NCI-H1105 (cell line): ENCODE measurements at regions not wholly inside any gene's neighbourhood (a gene's known extent, or its start where the extent isn't known, plus 50 kb on each side); places are given as distances from the start of the nearest gene placed in this dataset.

Experiments
- DNase-seq: peaks from one replicate; lab custom pipeline; 2025; lab: John Stamatoyannopoulos, UW

GRCh38 chr9:115733318-115734110 is 420.1 kb upstream of the PAPPA start:
- no peak for DNase-seq

DNA sequence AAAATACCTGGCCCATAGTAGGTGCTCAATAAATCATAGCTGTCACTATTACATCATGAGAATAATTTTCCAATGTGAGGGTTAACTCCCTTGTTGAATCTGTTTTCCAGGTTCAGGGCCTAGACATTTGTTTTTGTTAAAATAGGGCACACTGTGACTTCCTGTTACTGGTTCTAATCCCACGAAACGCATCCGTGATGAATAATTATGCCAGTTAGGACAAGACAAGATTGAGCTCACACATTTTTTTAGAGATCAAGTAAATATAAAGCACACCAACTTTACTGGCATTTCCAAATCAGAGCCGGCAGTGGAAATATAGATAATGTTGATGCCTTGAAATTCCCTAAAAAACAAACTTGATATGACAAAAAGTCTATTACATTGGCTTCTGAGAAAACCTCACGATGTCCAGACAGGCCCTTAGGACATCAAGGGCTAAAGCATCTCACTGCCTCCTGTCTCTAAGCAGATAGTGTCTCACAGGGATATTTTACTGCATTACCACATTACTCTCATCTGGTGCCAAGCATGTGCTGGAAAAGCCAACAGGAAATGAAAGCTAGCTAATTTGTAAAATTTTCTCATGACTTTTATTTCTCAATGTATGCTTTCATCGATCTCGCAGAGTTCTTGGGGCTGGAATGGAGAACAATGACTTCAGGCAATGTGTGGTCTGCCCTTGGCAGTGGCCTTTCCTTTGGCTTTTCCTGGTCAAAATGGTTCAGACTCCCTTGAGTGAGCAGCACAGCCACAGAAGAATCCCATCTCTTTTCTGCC is 414.3 kb upstream of the PAPPA start:
- no peak for DNase-seq

GRCh38 chr9:115740986-115741385 is 412.6 kb upstream of the PAPPA start:
- DNase-seq: no peak

- DNase-seq: no peak
These were observed 409.6 kb upstream of the PAPPA start for GRCh38 chr9:115743709-115744605.

- DNase-seq: no peak
These were observed 407.1 kb upstream of the PAPPA start for GRCh38 chr9:115746496-115746895.

- no peak for DNase-seq
These were observed 405.9 kb upstream of the PAPPA start for GRCh38 chr9:115747731-115748130.

- DNase-seq: no peak
These were observed 396.9 kb upstream of the PAPPA start for GRCh38 chr9:115756736-115757135.

- DNase-seq: no peak
These were observed 396.1 kb upstream of the PAPPA start for GRCh38 chr9:115757461-115757860.

- no peak for DNase-seq
These were observed 395.1 kb upstream of the PAPPA start for GRCh38 chr9:115758441-115758840.

DNA sequence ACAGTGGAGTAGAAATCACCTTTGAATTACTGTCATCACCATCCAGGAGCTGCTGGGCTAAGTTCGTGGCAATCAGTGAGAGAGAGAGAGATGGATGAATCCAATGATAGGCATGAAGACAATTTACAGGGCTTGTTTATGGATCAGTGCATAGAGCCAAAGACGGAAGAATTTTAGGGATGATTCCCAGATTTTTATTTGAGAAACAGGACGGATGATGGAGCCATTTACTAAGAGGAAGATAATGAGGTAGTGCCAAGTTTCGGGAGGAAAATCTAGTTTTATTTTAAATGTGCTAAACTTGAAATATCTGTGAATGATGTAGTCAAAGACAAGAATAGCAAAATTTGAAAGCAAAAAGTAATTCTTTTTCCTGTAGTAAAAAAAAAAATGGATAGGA is 394.2 kb upstream of the PAPPA start:
- DNase-seq: no peak

DNA sequence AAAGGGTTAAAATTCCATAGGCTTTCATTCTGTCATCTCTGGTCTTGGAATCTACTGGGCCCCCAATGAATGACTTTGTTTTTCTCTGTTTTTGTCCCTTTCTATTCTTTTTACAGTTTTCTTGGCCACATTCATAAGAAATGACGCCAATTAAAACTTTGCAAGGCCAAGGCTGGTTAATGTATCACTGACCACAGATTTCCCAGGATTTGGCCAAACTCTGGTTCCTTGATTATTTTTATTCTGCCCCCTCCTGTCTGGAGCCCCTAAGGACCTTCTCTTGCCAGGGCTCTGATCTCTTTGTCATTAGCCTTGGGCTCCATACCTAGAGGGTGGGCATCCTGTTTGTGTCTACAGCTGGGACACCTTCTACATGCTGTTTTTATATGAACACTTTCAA is 388.9 kb upstream of the PAPPA start:
- no peak for DNase-seq

GRCh38 chr9:115765060-115765459 is 388.5 kb upstream of the PAPPA start:
- no peak for DNase-seq

- no peak for DNase-seq
These were observed 387.1 kb upstream of the PAPPA start for GRCh38 chr9:115766370-115766955.

- DNase-seq: no peak
These were observed 383.1 kb upstream of the PAPPA start for GRCh38 chr9:115770521-115770920.

GRCh38 chr9:115775659-115776058 is 377.9 kb upstream of the PAPPA start:
- no peak for DNase-seq

DNA sequence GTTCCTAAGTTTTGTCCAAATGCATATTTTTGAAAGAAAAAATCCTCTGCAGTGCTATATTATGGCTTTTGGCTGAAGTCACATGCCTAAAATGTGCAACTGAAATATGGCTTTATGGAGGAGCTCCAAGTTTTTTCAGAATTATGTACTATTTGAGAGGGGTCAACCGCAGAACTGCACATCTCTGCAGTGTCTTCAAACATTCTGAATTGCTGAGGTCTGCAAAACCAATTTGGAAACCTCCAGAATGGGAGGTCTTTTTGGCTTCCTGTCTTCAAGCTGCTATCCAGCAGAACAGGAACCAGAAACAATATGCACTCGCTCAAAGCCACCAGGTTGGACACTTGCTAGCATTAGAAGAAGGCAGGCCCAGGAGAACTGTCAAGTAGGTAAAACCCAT is 376.0 kb upstream of the PAPPA start:
- DNase-seq: no peak

- DNase-seq: no peak
These were observed 372.4 kb upstream of the PAPPA start for GRCh38 chr9:115781070-115781736.

GRCh38 chr9:115786321-115786720 is 367.3 kb upstream of the PAPPA start:
- no peak for DNase-seq

DNA sequence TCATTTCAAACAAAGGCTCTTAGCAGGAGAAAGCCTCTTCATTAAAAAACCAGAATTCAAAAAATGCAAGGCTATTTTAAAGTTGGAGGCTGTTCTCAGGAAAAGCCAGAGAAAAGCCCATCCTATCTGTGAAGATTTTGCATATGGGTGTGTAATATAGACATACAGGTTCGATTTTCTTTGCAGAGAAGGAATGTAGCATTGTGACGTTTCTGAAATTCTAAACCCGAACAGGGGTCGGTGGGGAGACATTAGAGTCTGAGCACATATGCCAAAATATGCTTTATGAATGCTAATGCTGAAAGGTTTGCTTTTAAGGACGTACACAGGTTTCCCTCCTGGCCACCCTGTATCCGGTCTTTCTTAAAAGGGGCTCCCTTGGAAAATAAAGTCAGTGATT is 363.1 kb upstream of the PAPPA start:
- no peak for DNase-seq

DNA sequence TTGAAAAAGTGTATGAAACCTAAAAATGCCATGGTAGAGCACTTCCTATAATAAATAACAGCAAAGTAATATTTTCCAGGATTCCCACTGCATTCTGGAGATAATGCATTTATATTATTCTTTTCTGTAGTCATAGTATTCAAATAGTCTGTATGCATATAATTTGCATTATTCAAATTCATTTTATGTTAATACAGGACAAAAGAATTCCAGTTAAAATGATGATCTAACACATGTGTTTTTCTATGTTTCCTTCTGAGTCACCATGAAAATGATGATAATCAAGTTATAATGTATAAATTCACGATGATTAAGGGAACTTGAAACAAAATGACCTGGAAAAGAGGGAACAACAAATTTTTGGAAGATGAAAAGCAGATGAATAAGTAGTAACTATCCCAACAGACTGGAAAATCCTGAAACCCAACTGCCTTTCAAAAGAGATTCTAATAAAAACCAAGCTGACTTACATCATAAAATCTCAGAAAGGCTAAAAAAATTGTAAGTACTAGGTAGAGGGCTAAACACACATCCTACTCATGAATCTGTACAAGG is 358.6 kb upstream of the PAPPA start:
- no peak for DNase-seq

- DNase-seq: no peak
These were observed 353.9 kb upstream of the PAPPA start for GRCh38 chr9:115799734-115800133.
